SK-N-MC (cell line): ENCODE measurements at regions not wholly inside any gene's neighbourhood (a gene's known extent, or its start where the extent isn't known, plus 50 kb on each side); places are given as distances from the start of the nearest gene placed in this dataset.

Experiments
- DNase-seq: peaks from one replicate; pipeline ENCODE4 v3.0.0-alpha.2; 2011; ENCODE audit warnings: low read depth, low spot score
- H3K27ac ChIP-seq: fragments of 200-600 bp; sonication (generic); 2 replicates; pipeline ENCODE4 v1.5.1; 2016; ENCODE audit warnings: mixed run types
- H3K36me3 ChIP-seq: fragments of 200-600 bp; sonication (generic); 2 replicates; pipeline ENCODE4 v1.6.1; 2017; ENCODE audit warnings: antibody characterized with exemption, low read length, mixed read lengths; ENCODE audit not compliant: insufficient read depth
- H3K4me3 ChIP-seq: fragments of 200-600 bp; sonication (generic); 2 replicates; pipeline ENCODE4 v1.5.1; 2016
- H3K9ac ChIP-seq: fragments of 200-600 bp; sonication (generic); 2 replicates; pipeline ENCODE4 v1.8.0; 2017; ENCODE audit warnings: mixed run types, mixed read lengths; ENCODE audit not compliant: insufficient read length
- H3K9me3 ChIP-seq: fragments of 200-600 bp; sonication (generic); 2 replicates; pipeline ENCODE4 v1.6.1; 2017; ENCODE audit warnings: low read depth, mild to moderate bottlenecking, antibody characterized with exemption, low read length, moderate library complexity, mixed read lengths
- EZH2 ChIP-seq: fragments of 200-600 bp; sonication (generic); IDR thresholded peaks from one replicate; pipeline ENCODE4 v1.6.1; 2017; ENCODE audit warnings: antibody characterized with exemption
- FOXP2 ChIP-seq: optimal IDR thresholded peaks from 2 replicates; pipeline ENCODE3; 2011; ENCODE audit warnings: mild to moderate bottlenecking, moderate library complexity; ENCODE audit not compliant: insufficient read depth; ENCODE audit errors: extremely low read length, control extremely low read depth
- POLR2AphosphoS5 ChIP-seq: IDR thresholded peaks from 2 replicates; pipeline ENCODE4 v1.6.1; 2012; ENCODE audit warnings: mild to moderate bottlenecking, low read depth, low read length, borderline replicate concordance

GRCh38 chr13:111033172-111034130 lies 81.7 kb upstream of the ARHGEF7 start:
- Histone ChIP-seq H3K27ac (no peak overlapping the region), H3K9me3 (no peaks in the 10 kb centered on the region), H3K9ac (no peak overlapping the region), H3K36me3 (no peaks in the 10 kb centered on the region), H3K4me3 (no peak overlapping the region)
- no peak for TF ChIP-seq FOXP2
- TF ChIP-seq EZH2, result no peak
- TF ChIP-seq POLR2AphosphoS5, result no peak
- no peak for DNase-seq

DNA sequence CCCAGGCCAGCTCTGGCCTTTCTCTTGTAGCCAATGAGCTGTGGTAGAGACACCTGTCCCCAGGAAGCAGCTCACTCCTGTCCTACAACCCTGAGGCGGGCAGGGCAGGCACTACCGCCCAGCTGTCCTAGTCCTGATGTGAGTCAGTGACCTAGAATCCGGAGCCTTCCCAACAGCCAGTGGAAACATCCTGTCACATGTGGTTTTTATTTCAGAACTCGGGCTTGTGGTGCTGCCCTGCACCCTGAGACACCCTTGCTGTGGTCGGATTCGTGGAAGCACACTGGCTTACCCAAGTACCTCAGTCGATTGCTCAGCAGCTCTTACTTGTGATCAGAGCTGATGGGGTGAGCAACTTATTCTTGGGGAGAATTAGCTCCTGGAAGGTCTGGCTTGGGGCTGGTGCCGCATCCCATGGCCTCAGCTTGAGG lies 83.6 kb upstream of the ARHGEF7 start:
- H3K9ac ChIP-seq, result no peak overlapping the region
- TF ChIP-seq EZH2 (no peak), FOXP2 (no peak), POLR2AphosphoS5 (no peak)
- H3K9me3 ChIP-seq, result no peaks in the 10 kb centered on the region
- DNase-seq, result no peak
- no peak overlapping the region for H3K27ac ChIP-seq
- H3K36me3 ChIP-seq, result no peaks in the 10 kb centered on the region
- no peak overlapping the region for H3K4me3 ChIP-seq

DNA sequence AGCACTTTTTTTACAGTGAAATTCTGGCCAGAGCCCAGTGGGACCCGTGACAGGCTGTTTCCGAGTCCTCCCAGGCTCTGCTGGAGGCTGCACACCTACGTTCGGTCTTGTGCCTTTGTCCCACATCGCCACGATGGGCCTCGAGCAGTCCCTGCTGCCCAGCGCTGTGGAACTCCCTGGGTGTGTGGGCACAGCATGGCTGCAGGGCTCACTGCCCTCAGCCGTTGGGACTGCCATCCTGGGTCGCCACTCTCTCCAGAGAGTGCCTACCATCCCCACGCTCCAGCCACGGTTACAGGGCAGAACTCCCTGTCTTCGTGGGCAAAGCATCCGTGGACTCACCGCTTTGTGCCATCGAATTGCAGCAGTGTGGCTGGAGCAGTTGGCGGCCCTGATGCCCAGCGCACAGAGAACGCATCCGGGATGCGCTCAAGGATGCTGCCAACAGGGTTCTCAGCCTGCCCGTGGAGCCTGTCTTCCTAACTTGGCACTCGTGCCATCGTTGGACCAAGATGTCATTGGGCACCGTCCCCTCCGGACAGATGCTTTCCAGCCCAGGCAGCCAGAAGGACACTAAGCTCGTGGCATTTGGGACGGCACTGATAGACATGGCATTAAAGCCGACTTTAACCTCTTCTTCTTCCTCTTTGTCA lies 85.0 kb upstream of the ARHGEF7 start:
- H3K27ac ChIP-seq, result no peak overlapping the region
- DNase-seq, result no peak
- TF ChIP-seq EZH2, result no peak
- no peak for TF ChIP-seq POLR2AphosphoS5
- TF ChIP-seq FOXP2, result no peak
- no peak overlapping the region for H3K9ac ChIP-seq
- H3K36me3 ChIP-seq, result no peaks in the 10 kb centered on the region
- no peak overlapping the region for H3K4me3 ChIP-seq
- no peaks in the 10 kb centered on the region for H3K9me3 ChIP-seq

GRCh38 chr13:111027458-111028439 lies 87.4 kb upstream of the ARHGEF7 start:
- no peak for TF ChIP-seq POLR2AphosphoS5
- no peak for TF ChIP-seq EZH2
- no peak for TF ChIP-seq FOXP2
- no peaks in the 10 kb centered on the region for H3K9me3 ChIP-seq

DNA sequence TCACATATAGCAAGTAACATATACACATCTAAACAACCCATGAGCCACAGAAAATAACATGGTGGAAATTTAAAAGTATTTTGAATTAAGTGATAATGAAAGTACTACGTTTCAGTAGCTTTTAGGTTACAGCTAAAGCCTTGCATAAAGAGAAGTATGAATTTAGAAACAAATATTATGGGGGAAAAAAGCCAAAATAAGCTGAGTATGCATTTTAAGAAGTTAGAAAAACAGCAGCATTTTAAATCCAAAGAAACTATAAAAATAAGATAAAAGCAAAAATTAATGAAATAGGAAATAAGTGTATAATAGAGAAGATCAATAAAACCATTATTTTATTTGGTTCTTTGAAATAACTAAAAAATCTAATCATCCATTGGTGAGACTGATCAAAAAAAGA lies 89.8 kb upstream of the ARHGEF7 start:
- Histone ChIP-seq H3K27ac (no peak overlapping the region), H3K9me3 (no peaks in the 10 kb centered on the region), H3K36me3 (no peaks in the 10 kb centered on the region), H3K4me3 (no peak overlapping the region), H3K9ac (no peak overlapping the region)
- no peak for DNase-seq
- TF ChIP-seq FOXP2, result no peak
- TF ChIP-seq POLR2AphosphoS5, result no peak
- TF ChIP-seq EZH2, result no peak

More at GRCh38 chr13:111027458-111028439, 87.4 kb upstream of the ARHGEF7 start:
- Histone ChIP-seq H3K27ac (no peak overlapping the region), H3K36me3 (no peaks in the 10 kb centered on the region), H3K4me3 (no peak overlapping the region), H3K9ac (no peak overlapping the region)
- no peak for DNase-seq

DNA sequence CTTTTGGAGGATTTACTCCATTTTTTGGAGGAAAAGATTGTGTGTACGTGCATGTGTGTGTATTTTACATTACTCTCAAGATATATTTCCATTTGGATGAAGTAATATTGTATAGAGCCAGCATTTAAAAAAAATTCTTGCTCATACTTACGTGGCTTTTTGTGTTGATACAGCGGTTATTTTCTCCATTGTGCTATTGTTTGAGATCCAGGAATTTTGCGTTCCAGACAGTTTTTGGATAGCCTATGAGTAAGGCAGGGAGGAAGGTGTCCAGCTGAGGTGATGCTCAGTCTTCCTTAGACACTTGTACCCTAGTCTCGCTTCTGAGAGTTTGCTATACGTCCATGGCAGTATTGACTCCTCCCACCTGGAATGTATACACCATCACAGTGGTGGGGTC lies 92.2 kb upstream of the ARHGEF7 start:
- Histone ChIP-seq H3K9me3 (no peaks in the 10 kb centered on the region), H3K27ac (no peak overlapping the region), H3K36me3 (no peaks in the 10 kb centered on the region), H3K9ac (no peak overlapping the region), H3K4me3 (no peak overlapping the region)
- no peak for TF ChIP-seq POLR2AphosphoS5
- no peak for TF ChIP-seq EZH2
- TF ChIP-seq FOXP2, result no peak
- DNase-seq, result no peak

DNA sequence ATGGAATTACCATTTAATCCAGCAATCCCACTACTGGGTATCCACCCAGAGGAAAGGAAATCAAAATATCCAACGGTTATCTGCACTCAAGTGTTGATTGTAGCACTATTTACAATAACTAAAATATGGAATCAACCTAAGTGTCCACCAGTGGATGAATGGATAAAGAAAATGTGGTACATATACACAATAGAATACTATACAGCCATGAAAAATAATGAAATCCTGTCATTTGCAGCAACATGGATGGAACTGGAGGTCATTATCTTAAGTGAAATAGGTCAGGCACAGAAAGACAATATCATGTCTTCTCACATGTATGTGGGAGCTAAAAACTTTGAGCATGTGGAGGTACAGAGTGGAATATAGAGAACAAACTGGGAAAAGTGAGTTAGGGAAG lies 92.9 kb upstream of the ARHGEF7 start:
- H3K9ac ChIP-seq, result no peak overlapping the region
- H3K36me3 ChIP-seq, result no peaks in the 10 kb centered on the region
- no peak overlapping the region for H3K4me3 ChIP-seq
- TF ChIP-seq FOXP2, result no peak
- no peaks in the 10 kb centered on the region for H3K9me3 ChIP-seq
- DNase-seq, result no peak
- H3K27ac ChIP-seq, result no peak overlapping the region

DNA sequence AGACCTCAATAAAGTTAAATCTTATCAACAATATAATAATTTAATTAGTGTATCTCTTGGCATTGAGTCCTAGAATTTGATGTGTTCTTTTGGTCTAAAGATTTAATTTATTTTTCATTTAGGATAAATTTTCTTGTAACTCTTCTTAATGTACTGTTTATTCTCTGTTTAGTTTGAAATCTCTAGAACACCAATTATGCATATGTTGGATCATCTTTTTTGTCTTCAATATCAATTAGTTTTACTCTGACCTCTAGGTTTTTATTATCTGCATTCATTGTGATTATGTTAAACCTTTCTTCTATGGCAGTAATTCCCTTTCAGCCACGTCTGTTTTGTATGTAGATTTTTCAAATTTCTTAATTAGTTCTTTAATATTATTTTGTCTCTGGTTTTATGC lies 93.8 kb upstream of the ARHGEF7 start:
- TF ChIP-seq FOXP2, result no peak
- no peak for TF ChIP-seq EZH2
- TF ChIP-seq POLR2AphosphoS5, result no peak
- H3K36me3 ChIP-seq, result no peaks in the 10 kb centered on the region
- DNase-seq, result no peak
- no peaks in the 10 kb centered on the region for H3K9me3 ChIP-seq
- H3K9ac ChIP-seq, result no peak overlapping the region
- H3K4me3 ChIP-seq, result no peak overlapping the region
- no peak overlapping the region for H3K27ac ChIP-seq
